Endothelial cell of umbilical vein (primary cell): ENCODE measurements at regions not wholly inside any gene's neighbourhood (a gene's known extent, or its start where the extent isn't known, plus 50 kb on each side); places are given as distances from the start of the nearest gene placed in this dataset.

Experiments used
- BruUV-seq: library from RNA; stranded (reverse); fragments of 400-500 nt; replicated peaks from 2 replicates; lab custom pipeline; 2021; lab: Mats Ljungman, UMichigan
- CTCF ChIA-PET: fragments of 300-600, 350-600 bp; sonication (Branson Sonifier 250); formaldehyde crosslinking; loops from one replicate; lab custom pipeline; 2021; ENCODE audit warnings: antibody characterized with exemption, inconsistent platforms; lab: Charles Lee
- POLR2A ChIA-PET: fragments of 300-600, 350-600 bp; sonication (Branson Sonifier 250); formaldehyde crosslinking; loops from one replicate; lab custom pipeline; 2021; ENCODE audit warnings: antibody characterized with exemption, inconsistent platforms; lab: Charles Lee
- DNase-seq: peaks from one replicate; pipeline ENCODE4 v3.0.0-alpha.2; 2011; ENCODE audit warnings: low read depth, low spot score
- FAIRE-seq: peaks from 2 replicates; lab custom pipeline; 2011; peaks lifted over from hg19 to GRCh38; lab: Jason Lieb, UNC
- H2AFZ ChIP-seq: 2 replicates; pipeline ENCODE4 v1.6.0; 2012; ENCODE audit warnings: low read depth, low read length, control low read depth, inconsistent platforms
- H3K27ac ChIP-seq: 2 replicates; pipeline ENCODE4 v1.5.1; 2011; ENCODE audit warnings: low read depth, mild to moderate bottlenecking, control low read depth, low read length, moderate library complexity; ENCODE audit not compliant: insufficient read depth
- H3K27me3 ChIP-seq, 2 experiments: 2 replicates each; pipeline versions ENCODE4 v1.6.0 to v1.6.1; 2011; ENCODE audit warnings: low read length in 2 of 2, mixed read lengths in 1 of 2; ENCODE audit not compliant: control insufficient read depth in 2 of 2, insufficient read depth in 2 of 2
- H3K36me3 ChIP-seq, 2 experiments: 2 replicates in 1 of 2; 3 replicates in 1 of 2; pipeline ENCODE4 v1.5.1; 2011; ENCODE audit warnings: low read length in 2 of 2, mild to moderate bottlenecking in 1 of 2, moderate library complexity in 1 of 2; ENCODE audit not compliant: control insufficient read depth in 2 of 2, insufficient read depth in 2 of 2; ENCODE audit errors: extremely low read depth in 1 of 2
- H3K4me1 ChIP-seq: 3 replicates; pipeline ENCODE4 v1.5.1; 2011; ENCODE audit warnings: mild to moderate bottlenecking, low read length; ENCODE audit not compliant: control insufficient read depth, insufficient read depth; ENCODE audit errors: extremely low read depth
- H3K4me2 ChIP-seq: 2 replicates; pipeline ENCODE4 v1.6.1; 2011; ENCODE audit warnings: low read length, control low read depth, mixed read lengths; ENCODE audit not compliant: insufficient read depth
- H3K4me3 ChIP-seq, 3 experiments: fragments of 200-600 bp in 1 of 3; sonication (generic), shearing (Covaris generic) in 1 of 3; replicated peaks in 1 of 3; 2 replicates each; pipeline ENCODE4 v1.5.1; 2011 to 2016; ENCODE audit warnings: control low read depth in 3 of 3, low read length in 3 of 3, mild to moderate bottlenecking in 2 of 3, inconsistent platforms in 1 of 3, low read depth in 1 of 3, moderate library complexity in 1 of 3; ENCODE audit not compliant: insufficient read depth in 1 of 3
- H3K79me2 ChIP-seq: 2 replicates; pipeline ENCODE4 v1.6.0; 2012; ENCODE audit warnings: low read length, inconsistent platforms; ENCODE audit not compliant: control insufficient read depth, insufficient read depth
- H3K9ac ChIP-seq: replicated peaks from 2 replicates; pipeline ENCODE3; 2011; ENCODE audit warnings: low read length, control low read depth; ENCODE audit not compliant: insufficient read depth; ENCODE audit errors: extremely low read depth
- H3K9me1 ChIP-seq: replicated peaks from 3 replicates; pipeline ENCODE4 v1.6.0; 2011; ENCODE audit warnings: mild to moderate bottlenecking, low read length; ENCODE audit not compliant: control insufficient read depth, insufficient read depth; ENCODE audit errors: extremely low read depth
- H3K9me3 ChIP-seq: replicated peaks from 2 replicates; pipeline ENCODE4 v1.5.1; 2012; ENCODE audit warnings: low read length, inconsistent platforms; ENCODE audit not compliant: control insufficient read depth, insufficient read depth
- H4K20me1 ChIP-seq: replicated peaks from 2 replicates; pipeline ENCODE3; 2011; ENCODE audit warnings: mild to moderate bottlenecking, low read length; ENCODE audit not compliant: control insufficient read depth, insufficient read depth; ENCODE audit errors: extremely low read depth
- CTCF ChIP-seq, 2 donors: IDR thresholded peaks; 1 replicate in 1 of 2; 2 replicates in 1 of 2; pipeline ENCODE4 v1.5.1; 2011; ENCODE audit warnings: low read length in 2 of 2, mild to moderate bottlenecking in 2 of 2, moderate library complexity in 2 of 2, control low read depth in 1 of 2, inconsistent platforms in 1 of 2, low read depth in 1 of 2; ENCODE audit not compliant: insufficient read depth in 1 of 2; ENCODE audit errors: extremely low read depth in 1 of 2
- EZH2 ChIP-seq: IDR thresholded peaks from 2 replicates; pipeline ENCODE4 v1.6.1; 2012; ENCODE audit warnings: borderline replicate concordance, low read depth, mild to moderate bottlenecking, moderate library complexity, low read length, inconsistent platforms; ENCODE audit not compliant: severe bottlenecking
- FOS ChIP-seq: IDR thresholded peaks from 2 replicates; pipeline ENCODE4 v1.6.1; 2011; ENCODE audit warnings: mild to moderate bottlenecking, low read length, moderate library complexity, borderline replicate concordance; ENCODE audit not compliant: insufficient read depth
- GATA2 ChIP-seq: IDR thresholded peaks from 2 replicates; pipeline ENCODE4 v1.7.0; 2011; ENCODE audit warnings: low read depth, mild to moderate bottlenecking, moderate library complexity, mixed read lengths, low read length; ENCODE audit not compliant: insufficient read length, insufficient read depth
- JUN ChIP-seq: IDR thresholded peaks from 2 replicates; pipeline ENCODE4 v1.6.1; 2011; ENCODE audit warnings: borderline replicate concordance, low read depth; ENCODE audit not compliant: insufficient read length, insufficient read depth
- MAX ChIP-seq: IDR thresholded peaks from 2 replicates; pipeline ENCODE4 v1.6.1; 2011; ENCODE audit not compliant: insufficient read depth, insufficient read length
- MYC ChIP-seq: IDR thresholded peaks from one replicate; pipeline ENCODE4 v1.6.1; 2011; ENCODE audit warnings: mild to moderate bottlenecking, low read depth, low read length
- POLR2A ChIP-seq: IDR thresholded peaks from 2 replicates; pipeline ENCODE4 v1.6.1; 2012; ENCODE audit warnings: low read depth, mild to moderate bottlenecking, control low read depth, low read length
- POLR2AphosphoS5 ChIP-seq: IDR thresholded peaks from 2 replicates; pipeline ENCODE4 v1.6.1; 2012; ENCODE audit warnings: low read depth, mild to moderate bottlenecking, control low read depth, low read length, moderate library complexity; ENCODE audit not compliant: insufficient read depth
- dilution Hi-C: fragments of 300-500 bp; cut with MboI; formaldehyde crosslinking; loops from one replicate; pipeline ENCODE4 v1.15.0; 2019; ENCODE audit warnings: low sequenced_read_pairs; ENCODE audit not compliant: extremely low pct_ligation_motif_present
- intact Hi-C: fragments of 100-400 bp; cut with micrococcal nuclease; formaldehyde crosslinking; loops from one replicate; pipeline ENCODE4 v1.10.0; 2022

DNA sequence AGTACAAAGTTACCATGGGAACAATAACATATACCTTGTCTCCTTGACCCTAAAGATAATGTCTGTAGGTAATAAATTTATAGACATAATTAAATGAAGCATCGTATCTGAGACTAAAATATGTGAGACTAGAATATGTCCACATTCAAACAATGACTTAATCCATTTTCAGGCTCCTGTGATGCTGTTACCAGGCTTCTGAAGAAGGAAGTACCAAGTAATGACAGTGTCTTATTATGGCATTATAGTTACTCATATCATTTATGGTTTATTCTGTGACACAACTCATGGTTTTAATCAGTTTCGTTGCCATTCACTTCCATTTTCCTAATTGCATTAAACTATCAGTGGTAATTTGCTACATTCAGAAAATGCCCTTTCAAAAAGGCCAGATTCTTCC, 100.6 kb upstream of the GPM6B start:
- CTCF ChIA-PET, result no interaction called here
- DNase-seq, result no peak
- Histone ChIP-seq H3K4me1 (no peaks in the 10 kb centered on the region), H3K4me2 (no peak overlapping the region), H3K9ac (no peak overlapping the region), H3K36me3 (no peaks in the 10 kb centered on the region), H3K79me2 (no peaks in the 10 kb centered on the region), H3K9me1 (no peaks in the 10 kb centered on the region), H2AFZ (no peak overlapping the region), H3K4me3 (no peak overlapping the region), H3K27ac (no peak overlapping the region), H3K27me3 (no peaks in the 10 kb centered on the region), H3K9me3 (no peaks in the 10 kb centered on the region), H4K20me1 (no peaks in the 10 kb centered on the region)
- TF ChIP-seq MAX (no peak), POLR2A (no peak), JUN (no peak), POLR2AphosphoS5 (no peak), CTCF (IDR thresholded peaks at IDR 0.05; ENCODE audit: extremely low read depth in 1 of 2, insufficient read depth in 1 of 2, low read depth in 1 of 2, low read length in 2 of 2) (no peak), FOS (no peak), MYC (no peak), EZH2 (no peak), GATA2 (no peak)
- FAIRE-seq, result no peak
- intact Hi-C loops, result no loop called here
- POLR2A ChIA-PET, result no interaction called here
- no TSS peak for BruUV-seq
- dilution Hi-C loops, result no loop called here
